BLaER1 (cell line): ENCODE measurements at regions not wholly inside any gene's neighbourhood (a gene's known extent, or its start where the extent isn't known, plus 50 kb on each side); places are given as distances from the start of the nearest gene placed in this dataset.
"Not testable (repeated sequence)": the region's sequence is repeated elsewhere in the genome, so short reads cannot be mapped to it uniquely, and the experiment has no call there.

Experiments used
- H3K27ac ChIP-seq: shearing (Covaris generic); formaldehyde crosslinking; 2 replicates; pipeline ENCODE4 v1.8.1; 2022
- H3K27me3 ChIP-seq: shearing (Covaris generic); formaldehyde crosslinking; 2 replicates; pipeline ENCODE4 v1.8.1; 2022
- H3K36me3 ChIP-seq: shearing (Covaris generic); formaldehyde crosslinking; 2 replicates; pipeline ENCODE4 v1.8.1; 2022
- H3K4me1 ChIP-seq: shearing (Covaris generic); formaldehyde crosslinking; 2 replicates; pipeline ENCODE4 v1.8.1; 2022
- H3K4me2 ChIP-seq: shearing (Covaris generic); formaldehyde crosslinking; 2 replicates; pipeline ENCODE4 v1.8.1; 2022
- H3K4me3 ChIP-seq: shearing (Covaris generic); formaldehyde crosslinking; 2 replicates; pipeline ENCODE4 v1.8.1; 2022
- H3K9ac ChIP-seq: shearing (Covaris generic); formaldehyde crosslinking; 2 replicates; pipeline ENCODE4 v1.8.1; 2022
- H3K9me3 ChIP-seq: shearing (Covaris generic); formaldehyde crosslinking; 2 replicates; pipeline ENCODE4 v1.8.1; 2022
- H4K20me1 ChIP-seq: shearing (Covaris generic); formaldehyde crosslinking; 2 replicates; pipeline ENCODE4 v1.8.1; 2022
- Cebpa-rat ChIP-seq: shearing (Covaris generic); IDR thresholded peaks from 2 replicates; pipeline ENCODE4 v1.8.1; 2022

DNA sequence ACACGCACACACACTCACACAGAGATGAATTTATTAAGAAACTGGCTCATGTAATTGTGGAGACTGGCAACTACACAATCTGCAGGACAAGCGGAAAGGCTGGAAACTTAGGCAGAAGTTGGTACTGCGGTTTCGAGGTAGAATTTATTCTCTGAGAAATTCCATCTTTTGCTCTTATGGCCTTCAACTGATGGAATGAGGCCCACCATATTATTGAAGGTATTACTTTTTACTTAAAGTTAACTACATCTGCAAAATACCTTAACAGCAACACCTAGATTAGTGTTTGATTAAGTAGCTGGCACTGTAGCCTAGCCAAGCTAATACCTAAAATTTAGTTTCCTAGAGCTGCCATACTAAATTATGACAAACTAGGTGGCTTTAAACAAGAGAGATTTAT lies 384.0 kb upstream of the UBE2E3 start:
- no peak overlapping the region for H3K9ac ChIP-seq
- no peaks in the 10 kb centered on the region for H3K27me3 ChIP-seq
- H3K4me1 ChIP-seq: no peaks in the 10 kb centered on the region
- H3K4me2 ChIP-seq: no peak overlapping the region
- H3K36me3 ChIP-seq: no peaks in the 10 kb centered on the region
- H3K27ac ChIP-seq: no peak overlapping the region
- H3K4me3 ChIP-seq: no peak overlapping the region
- H3K9me3 ChIP-seq: no peaks in the 10 kb centered on the region
- no peak for TF ChIP-seq Cebpa-rat
- no peaks in the 10 kb centered on the region for H4K20me1 ChIP-seq

DNA sequence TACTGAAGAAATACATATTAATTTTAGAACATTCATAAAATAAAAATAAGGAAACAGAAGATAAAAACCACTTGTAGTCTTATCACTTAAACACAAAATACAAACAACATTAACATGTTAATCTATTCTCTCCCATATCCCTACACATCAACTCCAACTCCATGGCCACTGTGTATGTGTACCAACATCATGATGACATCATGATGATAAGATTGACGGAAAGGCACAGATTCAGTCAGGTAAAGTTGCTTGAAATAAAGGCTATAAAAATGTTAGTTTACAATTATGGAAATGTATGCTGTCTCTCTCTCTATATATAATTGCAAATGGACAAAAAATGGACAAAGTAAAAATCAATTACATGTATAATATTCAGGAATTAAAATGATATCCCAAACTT lies 388.5 kb upstream of the UBE2E3 start:
- no peaks in the 10 kb centered on the region for H4K20me1 ChIP-seq
- H3K27me3 ChIP-seq: no peaks in the 10 kb centered on the region
- H3K9me3 ChIP-seq: no peaks in the 10 kb centered on the region
- no peak overlapping the region for H3K27ac ChIP-seq
- no peak overlapping the region for H3K4me3 ChIP-seq
- H3K36me3 ChIP-seq: no peaks in the 10 kb centered on the region
- TF ChIP-seq Cebpa-rat: no peak
- H3K4me1 ChIP-seq: no peaks in the 10 kb centered on the region
- no peak overlapping the region for H3K4me2 ChIP-seq
- no peak overlapping the region for H3K9ac ChIP-seq

DNA sequence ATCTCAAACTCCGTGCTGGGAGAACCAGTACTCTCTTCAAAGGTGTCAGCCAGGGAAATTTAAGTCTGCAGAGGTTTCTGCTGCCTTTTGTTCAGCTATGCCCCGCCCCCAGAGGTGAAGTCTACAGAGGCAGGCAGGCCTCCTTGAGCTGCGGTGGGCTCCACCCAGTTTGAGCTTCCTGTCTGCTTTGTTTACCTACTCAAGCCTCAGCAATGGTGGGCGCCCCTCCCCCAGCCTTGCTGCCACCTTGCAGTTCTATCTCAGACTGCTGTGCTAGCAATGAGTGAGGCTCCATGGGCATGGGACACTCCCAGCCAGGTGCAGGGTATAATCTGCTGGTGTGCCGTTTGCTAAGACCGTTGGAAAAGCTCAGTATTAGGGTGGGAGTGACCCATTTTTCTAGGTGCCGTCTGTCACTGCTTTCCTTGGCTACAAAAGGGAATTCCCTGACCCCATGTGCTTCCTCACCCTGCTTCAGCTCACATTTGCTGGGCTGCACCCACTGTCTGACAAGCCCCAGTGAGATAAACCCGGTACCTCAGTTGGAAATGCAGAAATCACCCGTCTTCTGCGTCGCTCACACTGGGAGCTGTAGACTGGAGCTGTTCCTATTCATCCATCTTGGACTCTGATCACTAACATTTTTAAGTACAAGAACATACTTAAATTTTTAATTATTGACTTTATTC lies 389.2 kb upstream of the UBE2E3 start:
- H3K36me3 ChIP-seq, H3K27me3 ChIP-seq, H3K4me2 ChIP-seq, H3K9ac ChIP-seq, H3K9me3 ChIP-seq, H3K4me1 ChIP-seq, H3K27ac ChIP-seq, H3K4me3 ChIP-seq, H4K20me1 ChIP-seq: not testable (repeated sequence)

DNA sequence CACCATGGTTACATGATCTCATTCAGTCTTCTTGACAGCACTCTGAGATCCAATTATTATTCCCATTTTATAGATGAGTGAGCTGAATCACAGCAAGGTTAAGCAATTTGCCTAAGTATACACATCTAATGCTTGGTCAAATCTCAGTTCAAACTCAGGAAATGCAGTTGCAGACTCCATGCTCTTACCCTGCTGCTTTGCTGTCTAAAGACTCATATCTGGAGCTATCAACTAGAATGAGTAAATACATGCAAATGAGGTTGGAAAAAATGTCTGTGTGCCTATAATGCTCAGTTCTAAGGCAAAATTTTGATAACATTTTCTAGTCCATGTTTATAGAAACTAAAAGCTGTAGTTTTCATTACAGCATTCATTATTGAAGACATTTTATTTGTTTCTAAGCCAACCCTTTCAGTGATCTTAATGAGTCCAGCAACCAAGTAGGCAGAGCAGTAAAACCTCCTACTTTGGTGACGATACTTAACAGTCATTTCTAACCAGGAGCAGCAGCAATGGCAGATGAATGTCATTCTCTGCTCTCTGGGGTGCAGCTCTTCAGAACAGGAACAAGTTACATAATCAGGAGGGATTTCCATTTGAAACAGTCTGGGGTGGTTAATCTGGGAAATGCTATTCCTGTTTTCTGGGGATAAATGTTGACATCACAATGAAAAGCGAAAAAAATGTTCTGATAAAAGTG lies 396.8 kb upstream of the UBE2E3 start:
- H3K27ac ChIP-seq: no peak overlapping the region
- no peaks in the 10 kb centered on the region for H3K27me3 ChIP-seq
- H3K4me1 ChIP-seq: no peaks in the 10 kb centered on the region
- no peaks in the 10 kb centered on the region for H3K9me3 ChIP-seq
- H3K36me3 ChIP-seq: no peaks in the 10 kb centered on the region
- no peaks in the 10 kb centered on the region for H4K20me1 ChIP-seq
- no peak overlapping the region for H3K4me3 ChIP-seq
- H3K9ac ChIP-seq: no peak overlapping the region
- no peak for TF ChIP-seq Cebpa-rat
- H3K4me2 ChIP-seq: no peak overlapping the region

- Histone ChIP-seq H3K9ac (no peak overlapping the region), H3K9me3 (no peaks in the 10 kb centered on the region), H3K27ac (no peak overlapping the region), H3K36me3 (no peaks in the 10 kb centered on the region), H3K4me2 (no peak overlapping the region), H3K4me3 (no peak overlapping the region), H3K4me1 (no peaks in the 10 kb centered on the region), H4K20me1 (no peaks in the 10 kb centered on the region), H3K27me3 (no peaks in the 10 kb centered on the region)
- TF ChIP-seq Cebpa-rat: no peak
These were observed 401.0 kb upstream of the UBE2E3 start for GRCh38 chr2:180579388-180579787.

- Histone ChIP-seq H3K27ac (no peak overlapping the region), H4K20me1 (no peaks in the 10 kb centered on the region), H3K27me3 (no peaks in the 10 kb centered on the region), H3K4me3 (no peak overlapping the region), H3K4me2 (no peak overlapping the region), H3K36me3 (no peaks in the 10 kb centered on the region), H3K9ac (no peak overlapping the region), H3K9me3 (no peaks in the 10 kb centered on the region), H3K4me1 (no peaks in the 10 kb centered on the region)
- TF ChIP-seq Cebpa-rat: no peak
These were observed 402.0 kb upstream of the UBE2E3 start for GRCh38 chr2:180578441-180578840.

DNA sequence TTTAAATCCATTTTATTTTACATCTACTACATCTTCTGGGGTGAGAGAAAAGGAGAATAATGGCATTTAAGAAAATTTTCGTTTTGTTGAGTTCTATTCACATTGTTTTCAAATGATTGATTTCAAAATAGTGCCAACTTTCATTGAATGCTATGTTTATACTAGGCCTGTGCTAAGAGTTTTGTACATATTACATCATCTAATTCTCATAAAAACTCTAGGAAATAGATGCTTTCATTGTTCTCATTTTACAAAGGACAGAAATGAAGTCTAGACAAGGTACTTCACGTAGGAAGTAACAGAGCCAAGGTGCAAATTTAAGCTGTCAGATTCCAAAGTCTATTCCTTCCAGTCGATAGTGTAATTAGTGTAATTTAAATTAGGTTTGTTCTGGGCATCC lies 402.8 kb upstream of the UBE2E3 start:
- H3K36me3 ChIP-seq: no peaks in the 10 kb centered on the region
- no peak overlapping the region for H3K4me2 ChIP-seq
- no peak overlapping the region for H3K27ac ChIP-seq
- H3K9me3 ChIP-seq: no peaks in the 10 kb centered on the region
- no peaks in the 10 kb centered on the region for H4K20me1 ChIP-seq
- H3K27me3 ChIP-seq: no peaks in the 10 kb centered on the region
- no peaks in the 10 kb centered on the region for H3K4me1 ChIP-seq
- no peak for TF ChIP-seq Cebpa-rat
- no peak overlapping the region for H3K9ac ChIP-seq
- H3K4me3 ChIP-seq: no peak overlapping the region

DNA sequence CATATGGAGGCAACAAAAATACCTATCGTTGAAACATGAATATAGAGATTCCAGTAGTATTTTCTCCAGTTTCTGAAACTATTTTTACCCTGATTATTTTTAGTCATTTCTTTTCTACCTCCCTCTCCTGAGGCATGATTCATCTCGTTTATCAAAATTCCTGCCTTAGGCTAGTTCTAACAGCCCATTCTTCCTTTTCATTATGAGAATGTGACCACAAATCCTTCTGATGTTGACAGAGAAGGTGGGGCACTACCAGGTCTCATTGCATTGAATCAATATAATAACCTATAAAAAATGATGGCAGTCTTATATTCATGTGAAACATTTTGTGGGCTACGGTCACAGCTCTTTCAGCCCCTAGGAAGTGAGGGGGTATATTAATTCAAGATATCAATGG lies 406.5 kb upstream of the UBE2E3 start:
- H3K9me3 ChIP-seq: no peaks in the 10 kb centered on the region
- H3K4me3 ChIP-seq: no peak overlapping the region
- TF ChIP-seq Cebpa-rat: no peak

GRCh38 chr2:180572346-180572745 lies 408.1 kb upstream of the UBE2E3 start:
- H3K27me3 ChIP-seq: no peaks in the 10 kb centered on the region
- no peak overlapping the region for H3K27ac ChIP-seq
- no peak overlapping the region for H3K4me2 ChIP-seq
- no peaks in the 10 kb centered on the region for H4K20me1 ChIP-seq
- no peaks in the 10 kb centered on the region for H3K36me3 ChIP-seq
- H3K9me3 ChIP-seq: no peaks in the 10 kb centered on the region
- no peaks in the 10 kb centered on the region for H3K4me1 ChIP-seq
- no peak overlapping the region for H3K9ac ChIP-seq
- no peak overlapping the region for H3K4me3 ChIP-seq
- TF ChIP-seq Cebpa-rat: no peak

More for the DNA sequence above, 406.5 kb upstream of the UBE2E3 start:
- Histone ChIP-seq H3K4me1 (no peaks in the 10 kb centered on the region), H4K20me1 (no peaks in the 10 kb centered on the region), H3K27me3 (no peaks in the 10 kb centered on the region), H3K4me2 (no peak overlapping the region), H3K36me3 (no peaks in the 10 kb centered on the region), H3K9ac (no peak overlapping the region), H3K27ac (no peak overlapping the region)

DNA sequence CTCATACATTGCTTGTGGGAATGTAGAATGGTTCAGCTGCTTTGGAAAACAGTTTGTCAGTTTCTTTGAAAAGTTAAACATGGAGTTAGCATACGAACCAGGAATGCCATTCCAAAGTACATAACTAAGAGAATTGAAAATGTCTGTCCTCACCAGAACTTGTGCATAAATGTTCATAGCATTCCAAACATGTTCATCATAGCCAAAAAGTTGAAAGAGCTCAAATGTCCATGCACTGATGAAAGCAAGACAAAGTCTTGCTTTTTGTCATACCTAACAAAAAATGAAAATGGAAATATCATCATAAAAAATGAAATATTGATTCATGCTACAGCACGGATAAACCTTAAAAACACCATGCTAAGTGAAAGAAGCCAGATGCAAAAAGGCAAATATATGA lies 408.8 kb upstream of the UBE2E3 start:
- H3K27ac ChIP-seq: no peak overlapping the region
- no peaks in the 10 kb centered on the region for H3K36me3 ChIP-seq
- H4K20me1 ChIP-seq: no peaks in the 10 kb centered on the region
- no peaks in the 10 kb centered on the region for H3K27me3 ChIP-seq
- H3K4me3 ChIP-seq: no peak overlapping the region
- H3K4me2 ChIP-seq: no peak overlapping the region
- no peaks in the 10 kb centered on the region for H3K9me3 ChIP-seq
- no peaks in the 10 kb centered on the region for H3K4me1 ChIP-seq
- no peak for TF ChIP-seq Cebpa-rat
- H3K9ac ChIP-seq: no peak overlapping the region
